ENCODE measurements at regions not wholly inside any gene's neighbourhood (a gene's known extent, or its start where the extent isn't known, plus 50 kb on each side); places are given as distances from the start of the nearest gene placed in this dataset.
A peak's percentile ranks its signal among the peaks of the same experiment; 100 is the strongest.

DNA sequence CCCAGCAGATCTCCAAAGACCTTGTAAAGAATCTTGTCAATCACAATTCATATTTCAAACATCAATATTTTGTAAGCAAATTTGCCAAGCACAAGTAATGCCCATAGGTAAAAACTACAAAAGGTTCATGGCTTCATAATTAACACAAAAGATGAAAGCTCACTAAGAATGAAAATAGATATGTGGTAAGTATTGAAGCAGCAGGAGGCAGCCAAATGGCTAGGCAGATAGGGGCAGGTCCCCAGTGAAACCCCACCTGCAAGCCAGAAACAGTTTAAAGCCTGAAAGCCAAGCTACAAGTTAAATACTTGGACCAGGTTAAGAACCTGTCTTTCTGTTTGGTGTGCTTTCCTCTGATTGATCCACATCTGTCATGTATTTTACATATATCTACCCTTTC lies 942.6 kb upstream of the SPRY2 start:
- Mint-ChIP-seq H3K36me3 (ENCODE audit: insufficient read depth, unreplicated experiment) (no peaks in the 10 kb centered on the region), H3K27ac (ENCODE audit: low read depth, unreplicated experiment) (no peak overlapping the region), H3K4me3 (ENCODE audit: unreplicated experiment) (no peak overlapping the region), H3K4me1 (ENCODE audit: insufficient read depth, unreplicated experiment) (peaks cover 4% of the 10 kb centered on the region), H3K27me3 (ENCODE audit: insufficient read depth, unreplicated experiment) (no peaks in the 10 kb centered on the region), H3K9me3 (ENCODE audit: unreplicated experiment) (peaks cover 7% of the 10 kb centered on the region)
- ChIA-PET CTCF (interaction anchor here (1.4 kb wide), 1 partner anchor 327 kb away, joined by 3 read pairs; no protein-coding TSS in a partner anchor), POLR2A (no interaction called here)
- no peak for DNase-seq (ENCODE audit: unreplicated experiment)
- BruUV-seq (replicated peaks), result no TSS peak
- intact Hi-C loops (cut with micrococcal nuclease), result no loop called here
- no peak for TF ChIP-seq CTCF (IDR thresholded peaks at IDR 0.05; ENCODE audit: unreplicated experiment)

GRCh38 chr13:81283062-81283461 lies 942.1 kb upstream of the SPRY2 start:
- no peak for DNase-seq (ENCODE audit: unreplicated experiment)
- no TSS peak for BruUV-seq (replicated peaks)
- ChIA-PET CTCF (interaction anchor here (0.6 to 1.4 kb wide), 2 partner anchors 13 to 327 kb away, joined by 3 read pairs; no protein-coding TSS in a partner anchor), POLR2A (no interaction called here)
- Mint-ChIP-seq H3K9me3 (ENCODE audit: unreplicated experiment) (peaks cover 7% of the 10 kb centered on the region), H3K4me1 (ENCODE audit: insufficient read depth, unreplicated experiment) (peaks cover 4% of the 10 kb centered on the region), H3K27ac (ENCODE audit: low read depth, unreplicated experiment) (no peak overlapping the region), H3K4me3 (ENCODE audit: unreplicated experiment) (no peak overlapping the region), H3K36me3 (ENCODE audit: insufficient read depth, unreplicated experiment) (no peaks in the 10 kb centered on the region), H3K27me3 (ENCODE audit: insufficient read depth, unreplicated experiment) (no peaks in the 10 kb centered on the region)
- intact Hi-C loops (cut with micrococcal nuclease), result no loop called here
- TF ChIP-seq CTCF (IDR thresholded peaks at IDR 0.05; ENCODE audit: unreplicated experiment), result no peak

DNA sequence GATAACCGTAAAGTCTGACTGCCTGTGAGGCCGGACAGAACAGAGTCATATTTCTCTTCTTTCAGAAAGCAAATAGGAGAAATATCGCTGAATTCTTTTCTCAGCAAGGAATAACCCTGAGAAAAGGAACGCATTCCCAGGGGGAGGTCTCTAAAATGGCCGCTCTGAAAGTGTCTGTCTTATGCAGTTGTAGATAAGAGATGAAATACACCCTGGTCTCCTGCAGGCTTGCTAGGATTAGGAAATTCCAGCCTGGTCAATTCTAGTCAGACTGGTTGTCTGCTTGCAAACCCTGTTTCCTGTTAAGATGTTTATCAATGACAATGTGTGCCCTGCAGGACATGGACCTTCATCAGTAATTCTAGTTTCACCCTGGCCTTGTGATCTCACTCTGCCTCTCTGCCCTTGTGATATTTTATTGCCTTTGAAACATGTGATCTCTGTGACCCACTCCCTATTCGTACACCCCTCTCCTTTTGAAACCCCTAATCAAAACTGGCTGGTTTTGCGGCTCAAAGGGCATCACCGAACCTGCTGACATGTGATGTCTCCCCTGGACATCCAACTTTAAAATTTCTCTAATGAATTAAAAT lies 934.8 kb upstream of the SPRY2 start:
- Mint-ChIP-seq H3K9me3 (ENCODE audit: unreplicated experiment) (no peaks in the 10 kb centered on the region), H3K27me3 (ENCODE audit: insufficient read depth, unreplicated experiment) (no peaks in the 10 kb centered on the region), H3K4me3 (ENCODE audit: unreplicated experiment) (no peak overlapping the region), H3K36me3 (ENCODE audit: insufficient read depth, unreplicated experiment) (no peaks in the 10 kb centered on the region), H3K27ac (ENCODE audit: low read depth, unreplicated experiment) (no peak overlapping the region), H3K4me1 (ENCODE audit: insufficient read depth, unreplicated experiment) (peaks cover 4% of the 10 kb centered on the region)
- no TSS peak for BruUV-seq (replicated peaks)
- no peak for TF ChIP-seq CTCF (IDR thresholded peaks at IDR 0.05; ENCODE audit: unreplicated experiment)
- no peak for DNase-seq (ENCODE audit: unreplicated experiment)
- intact Hi-C loops (cut with micrococcal nuclease), result no loop called here
- CTCF ChIA-PET, result no interaction called here
- POLR2A ChIA-PET, result no interaction called here

GRCh38 chr13:81247711-81248110 lies 906.8 kb upstream of the SPRY2 start:
- Mint-ChIP-seq H3K27me3 (ENCODE audit: insufficient read depth, unreplicated experiment) (no peaks in the 10 kb centered on the region), H3K27ac (ENCODE audit: low read depth, unreplicated experiment) (no peak overlapping the region), H3K4me1 (ENCODE audit: insufficient read depth, unreplicated experiment) (no peaks in the 10 kb centered on the region), H3K9me3 (ENCODE audit: unreplicated experiment) (no peaks in the 10 kb centered on the region), H3K36me3 (ENCODE audit: insufficient read depth, unreplicated experiment) (no peaks in the 10 kb centered on the region), H3K4me3 (ENCODE audit: unreplicated experiment) (no peak overlapping the region)
- CTCF ChIA-PET, result no interaction called here
- POLR2A ChIA-PET, result interaction anchor here (1.0 to 1.7 kb wide), 2 partner anchors 9 to 20 kb away, joined by 3 read pairs; no protein-coding TSS in a partner anchor
- no peak for TF ChIP-seq CTCF (IDR thresholded peaks at IDR 0.05; ENCODE audit: unreplicated experiment)
- intact Hi-C loops (cut with micrococcal nuclease), result no loop called here
- peak; percentile 30 for DNase-seq (ENCODE audit: unreplicated experiment)
- BruUV-seq (replicated peaks), result no TSS peak
